ENCODE measurements at regions not wholly inside any gene's neighbourhood (a gene's known extent, or its start where the extent isn't known, plus 50 kb on each side); places are given as distances from the start of the nearest gene placed in this dataset.

- Histone ChIP-seq H3K27ac (ENCODE audit: low read length in 2 of 2) (no peak overlapping the region), H3K27me3 (replicated peaks in 1 of 4; ENCODE audit: control extremely low read depth in 1 of 4, control insufficient read depth in 3 of 4, insufficient read depth in 4 of 4, low read length in 3 of 4) (no peaks in the 10 kb centered on the region), H4K20me1 (ENCODE audit: control insufficient read depth, insufficient read depth, low read length, poor library complexity, severe bottlenecking) (no peaks in the 10 kb centered on the region), H3K4me1 (ENCODE audit: control insufficient read depth in 2 of 2, insufficient read depth in 2 of 2, low read length in 2 of 2) (no peaks in the 10 kb centered on the region), H3K9me3 (ENCODE audit: control extremely low read depth in 1 of 3, control insufficient read depth in 2 of 3, insufficient read depth in 1 of 3, low read length in 2 of 3) (no peaks in the 10 kb centered on the region), H3K4me2 (replicated peaks; ENCODE audit: low read depth, low read length, poor library complexity, severe bottlenecking) (no peak overlapping the region), H3K36me3 (replicated peaks in 1 of 2; ENCODE audit: control extremely low read depth in 1 of 2, control insufficient read depth in 1 of 2, extremely low read depth in 1 of 2, insufficient read depth in 2 of 2, low read length in 1 of 2) (no peaks in the 10 kb centered on the region), H3K79me2 (ENCODE audit: control insufficient read depth, insufficient read depth, low read length) (no peaks in the 10 kb centered on the region), H3K4me3 (ENCODE audit: control extremely low read depth in 1 of 5, extremely low read depth in 1 of 5, insufficient read depth in 1 of 5, low read depth in 2 of 5, low read length in 4 of 5) (no peak overlapping the region), H2AFZ (ENCODE audit: insufficient read depth, low read depth, low read length, poor library complexity, severe bottlenecking) (no peak overlapping the region), H3K9ac (ENCODE audit: low read length) (no peak overlapping the region)
- Mint-ChIP-seq H3K27me3 (peaks cover 23% of the 10 kb centered on the region), H3K4me1 (no peaks in the 10 kb centered on the region), H3K9me3 (ENCODE audit: insufficient read depth) (no peaks in the 10 kb centered on the region), H3K27ac (no peak overlapping the region), H3K4me3 (no peak overlapping the region)
- intact Hi-C loops (cut with micrococcal nuclease), result no loop called here
- ChIA-PET CTCF (no interaction called here), POLR2A (no interaction called here)
- no peak for DNase-seq
- no peak for TF ChIP-seq EZH2 (IDR thresholded peaks at IDR 0.05; ENCODE audit: borderline replicate concordance, insufficient read depth, low read depth, low read length, poor library complexity, severe bottlenecking)
- TF ChIP-seq, protein P1, sequence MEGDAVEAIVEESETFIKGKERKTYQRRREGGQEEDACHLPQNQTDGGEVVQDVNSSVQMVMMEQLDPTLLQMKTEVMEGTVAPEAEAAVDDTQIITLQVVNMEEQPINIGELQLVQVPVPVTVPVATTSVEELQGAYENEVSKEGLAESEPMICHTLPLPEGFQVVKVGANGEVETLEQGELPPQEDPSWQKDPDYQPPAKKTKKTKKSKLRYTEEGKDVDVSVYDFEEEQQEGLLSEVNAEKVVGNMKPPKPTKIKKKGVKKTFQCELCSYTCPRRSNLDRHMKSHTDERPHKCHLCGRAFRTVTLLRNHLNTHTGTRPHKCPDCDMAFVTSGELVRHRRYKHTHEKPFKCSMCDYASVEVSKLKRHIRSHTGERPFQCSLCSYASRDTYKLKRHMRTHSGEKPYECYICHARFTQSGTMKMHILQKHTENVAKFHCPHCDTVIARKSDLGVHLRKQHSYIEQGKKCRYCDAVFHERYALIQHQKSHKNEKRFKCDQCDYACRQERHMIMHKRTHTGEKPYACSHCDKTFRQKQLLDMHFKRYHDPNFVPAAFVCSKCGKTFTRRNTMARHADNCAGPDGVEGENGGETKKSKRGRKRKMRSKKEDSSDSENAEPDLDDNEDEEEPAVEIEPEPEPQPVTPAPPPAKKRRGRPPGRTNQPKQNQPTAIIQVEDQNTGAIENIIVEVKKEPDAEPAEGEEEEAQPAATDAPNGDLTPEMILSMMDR (IDR thresholded peaks at IDR 0.05), result no peak
- ATAC-seq (ENCODE audit: low read depth), result no peak
These were observed 72.3 kb downstream of the MDH1 start for GRCh38 chr2:63661076-63661475.

DNA sequence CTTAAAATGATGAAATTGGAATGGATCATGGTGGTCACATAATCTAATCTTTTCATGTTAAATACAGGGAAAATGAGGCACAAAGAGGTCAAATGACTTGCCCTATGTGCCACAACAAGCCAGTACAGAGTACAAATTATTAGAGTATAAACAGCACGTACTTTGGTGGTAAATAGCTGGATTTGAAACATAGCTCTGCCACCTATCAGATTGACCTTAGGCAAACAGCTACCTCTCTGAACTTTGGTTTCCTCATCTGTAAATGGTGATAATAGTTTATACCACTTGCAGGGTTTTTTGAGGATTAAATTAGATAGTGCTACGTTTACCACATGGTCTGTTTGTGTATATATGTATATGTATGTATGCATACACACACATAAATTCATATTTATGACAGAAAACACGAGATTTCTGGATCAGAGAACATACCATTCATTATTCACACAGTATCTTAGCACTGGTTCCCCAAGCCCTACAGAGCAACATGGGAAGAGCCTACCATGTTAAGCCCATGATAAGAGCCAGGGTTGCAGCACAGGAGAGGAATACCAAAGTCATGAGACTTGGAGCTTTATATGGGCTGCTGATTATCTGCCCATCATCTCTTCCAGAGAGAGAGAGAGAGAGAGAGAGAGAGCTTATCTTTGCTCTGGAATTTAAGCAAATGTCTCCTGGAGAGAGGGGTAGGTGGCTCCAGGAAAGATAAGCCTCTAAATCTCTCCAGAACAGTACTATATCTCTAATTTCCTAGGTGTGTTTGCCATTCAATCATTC is 73.5 kb downstream of the MDH1 start:
- H3K27ac Mint-ChIP-seq, result no peak overlapping the region
- Histone ChIP-seq H3K79me2 (ENCODE audit: control insufficient read depth, insufficient read depth, low read length) (no peaks in the 10 kb centered on the region), H3K4me3 (ENCODE audit: control extremely low read depth in 1 of 5, extremely low read depth in 1 of 5, insufficient read depth in 1 of 5, low read depth in 2 of 5, low read length in 4 of 5) (no peak overlapping the region), H3K9me3 (ENCODE audit: control extremely low read depth in 1 of 3, control insufficient read depth in 2 of 3, insufficient read depth in 1 of 3, low read length in 2 of 3) (no peaks in the 10 kb centered on the region), H3K27ac (ENCODE audit: low read length in 2 of 2) (no peak overlapping the region), H2AFZ (ENCODE audit: insufficient read depth, low read depth, low read length, poor library complexity, severe bottlenecking) (no peak overlapping the region), H3K4me2 (replicated peaks; ENCODE audit: low read depth, low read length, poor library complexity, severe bottlenecking) (no peak overlapping the region), H3K9ac (ENCODE audit: low read length) (no peak overlapping the region), H3K27me3 (replicated peaks in 1 of 4; ENCODE audit: control extremely low read depth in 1 of 4, control insufficient read depth in 3 of 4, insufficient read depth in 4 of 4, low read length in 3 of 4) (no peaks in the 10 kb centered on the region), H4K20me1 (ENCODE audit: control insufficient read depth, insufficient read depth, low read length, poor library complexity, severe bottlenecking) (no peaks in the 10 kb centered on the region), H3K36me3 (replicated peaks in 1 of 2; ENCODE audit: control extremely low read depth in 1 of 2, control insufficient read depth in 1 of 2, extremely low read depth in 1 of 2, insufficient read depth in 2 of 2, low read length in 1 of 2) (no peaks in the 10 kb centered on the region), H3K4me1 (ENCODE audit: control insufficient read depth in 2 of 2, insufficient read depth in 2 of 2, low read length in 2 of 2) (no peaks in the 10 kb centered on the region)
- no CpG with 5 or more reads among the region's 3 CpGs for WGBS (ENCODE audit: insufficient coverage)
- H3K4me1 Mint-ChIP-seq, result no peaks in the 10 kb centered on the region
- DNase-seq, result no peak
- TF ChIP-seq, protein P1 (IDR thresholded peaks at IDR 0.05), result no peak
- TF ChIP-seq EZH2 (IDR thresholded peaks at IDR 0.05; ENCODE audit: borderline replicate concordance, insufficient read depth, low read depth, low read length, poor library complexity, severe bottlenecking), result no peak
- no peak overlapping the region for H3K4me3 Mint-ChIP-seq
- CTCF ChIA-PET, result interaction anchor here (0.7 kb wide), 1 partner anchor 199 kb away, joined by 4 read pairs; no protein-coding TSS in a partner anchor
- H3K9me3 Mint-ChIP-seq (ENCODE audit: insufficient read depth), result no peaks in the 10 kb centered on the region
- intact Hi-C loops (cut with micrococcal nuclease), result no loop called here
- no peak for ATAC-seq (ENCODE audit: low read depth)
- H3K27me3 Mint-ChIP-seq, result peaks cover 23% of the 10 kb centered on the region
- POLR2A ChIA-PET, result no interaction called here

Data from B cell (primary cell).